RWPE2 (cell line): ENCODE measurements at regions not wholly inside any gene's neighbourhood (a gene's known extent, or its start where the extent isn't known, plus 50 kb on each side); places are given as distances from the start of the nearest gene placed in this dataset.
"Not testable (repeated sequence)": the region's sequence is repeated elsewhere in the genome, so short reads cannot be mapped to it uniquely, and the experiment has no call there.

Experiments
- ATAC-seq: fragments of 200-7000 bp; cut with Tn5 transposase; 3 replicates; pipeline ENCODE4 v1.9.1; 2021; ENCODE audit warnings: low read depth
- DNase-seq: peaks from one replicate; pipeline ENCODE4 v3.0.0-alpha.2; 2020; ENCODE audit warnings: low spot score
- H3K27ac ChIP-seq: fragments of 450-650 bp; 2 replicates; pipeline ENCODE4 v1.5.1; 2017; ENCODE audit warnings: mild to moderate bottlenecking; ENCODE audit not compliant: poor library complexity, severe bottlenecking
- H3K27me3 ChIP-seq: fragments of 250-450 bp; sonication (Bioruptor Pico); 2 replicates; pipeline ENCODE4 v1.5.1; 2021; ENCODE audit warnings: mild to moderate bottlenecking, moderate library complexity; ENCODE audit not compliant: insufficient read depth, poor library complexity, severe bottlenecking
- H3K36me3 ChIP-seq: fragments of 250-450 bp; sonication (Bioruptor Pico); 2 replicates; pipeline ENCODE4 v1.5.1; 2020; ENCODE audit warnings: low read depth, mild to moderate bottlenecking, moderate library complexity
- H3K4me1 ChIP-seq: fragments of 250-450 bp; sonication (Bioruptor Pico); 2 replicates; pipeline ENCODE4 v1.5.1; 2021; ENCODE audit warnings: mild to moderate bottlenecking, moderate library complexity; ENCODE audit not compliant: insufficient read depth, poor library complexity, severe bottlenecking
- H3K4me3 ChIP-seq: fragments of 250-450 bp; sonication (Bioruptor Pico); 2 replicates; pipeline ENCODE4 v1.5.1; 2021; ENCODE audit warnings: mild to moderate bottlenecking, moderate library complexity; ENCODE audit not compliant: severe bottlenecking
- H3K9me3 ChIP-seq: fragments of 250-450 bp; sonication (Bioruptor Pico); 2 replicates; pipeline ENCODE4 v1.5.1; 2021; ENCODE audit warnings: mild to moderate bottlenecking, moderate library complexity; ENCODE audit not compliant: severe bottlenecking
- TF ChIP-seq, protein P1 (sequence below): fragments of 450-650 bp; IDR thresholded peaks from one replicate; pipeline ENCODE4 v1.5.1; 2017; ENCODE audit warnings: mild to moderate bottlenecking, moderate library complexity; ENCODE audit not compliant: poor library complexity, severe bottlenecking

DNA sequence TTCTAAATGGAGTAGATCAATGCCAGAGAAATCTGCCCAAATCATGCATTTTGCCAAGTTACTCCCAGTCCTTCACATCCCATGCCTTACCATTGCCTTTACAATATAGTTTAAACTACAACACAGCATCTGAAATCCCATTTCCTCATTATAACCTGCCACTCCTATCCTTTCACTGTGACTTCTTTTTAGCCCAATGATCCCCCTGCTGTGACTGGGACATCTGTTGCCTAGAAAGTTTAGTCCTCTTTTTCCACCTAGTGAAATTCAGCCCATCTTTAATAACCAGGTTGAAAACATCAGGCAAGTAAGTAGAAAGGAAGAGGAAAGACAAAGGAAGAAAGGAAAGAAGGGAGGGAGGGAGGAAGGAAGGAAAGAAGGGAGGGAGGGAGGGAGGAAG, 627.9 kb upstream of the ZNF385D start:
- TF ChIP-seq, protein P1, sequence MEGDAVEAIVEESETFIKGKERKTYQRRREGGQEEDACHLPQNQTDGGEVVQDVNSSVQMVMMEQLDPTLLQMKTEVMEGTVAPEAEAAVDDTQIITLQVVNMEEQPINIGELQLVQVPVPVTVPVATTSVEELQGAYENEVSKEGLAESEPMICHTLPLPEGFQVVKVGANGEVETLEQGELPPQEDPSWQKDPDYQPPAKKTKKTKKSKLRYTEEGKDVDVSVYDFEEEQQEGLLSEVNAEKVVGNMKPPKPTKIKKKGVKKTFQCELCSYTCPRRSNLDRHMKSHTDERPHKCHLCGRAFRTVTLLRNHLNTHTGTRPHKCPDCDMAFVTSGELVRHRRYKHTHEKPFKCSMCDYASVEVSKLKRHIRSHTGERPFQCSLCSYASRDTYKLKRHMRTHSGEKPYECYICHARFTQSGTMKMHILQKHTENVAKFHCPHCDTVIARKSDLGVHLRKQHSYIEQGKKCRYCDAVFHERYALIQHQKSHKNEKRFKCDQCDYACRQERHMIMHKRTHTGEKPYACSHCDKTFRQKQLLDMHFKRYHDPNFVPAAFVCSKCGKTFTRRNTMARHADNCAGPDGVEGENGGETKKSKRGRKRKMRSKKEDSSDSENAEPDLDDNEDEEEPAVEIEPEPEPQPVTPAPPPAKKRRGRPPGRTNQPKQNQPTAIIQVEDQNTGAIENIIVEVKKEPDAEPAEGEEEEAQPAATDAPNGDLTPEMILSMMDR, result no peak
- H3K9me3 ChIP-seq, result no peaks in the 10 kb centered on the region
- H3K4me3 ChIP-seq, result no peak overlapping the region
- no peaks in the 10 kb centered on the region for H3K27me3 ChIP-seq
- no peaks in the 10 kb centered on the region for H3K4me1 ChIP-seq
- DNase-seq (no peak), ATAC-seq (no peak)
- H3K27ac ChIP-seq, result no peak overlapping the region
- no peaks in the 10 kb centered on the region for H3K36me3 ChIP-seq

DNA sequence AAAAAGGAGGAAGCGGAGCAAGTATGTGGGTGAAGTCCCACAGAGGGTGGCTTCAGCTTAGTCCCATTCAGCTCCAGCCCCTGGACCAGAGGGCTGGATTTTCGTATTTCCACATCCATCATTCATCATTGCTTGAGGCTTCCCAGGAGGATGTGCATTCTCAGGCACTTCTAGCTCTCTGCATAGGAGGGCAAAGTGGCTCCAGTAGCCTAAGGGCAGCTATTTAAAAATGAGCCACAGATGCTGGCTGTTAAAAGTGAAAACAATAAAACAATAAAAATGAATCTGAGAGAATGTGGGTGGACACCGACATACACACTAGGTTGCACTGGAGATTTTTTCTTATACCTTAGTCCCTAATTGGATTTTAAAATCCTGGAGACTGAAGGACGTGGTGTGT, 629.2 kb upstream of the ZNF385D start:
- no peak overlapping the region for H3K27ac ChIP-seq
- H3K9me3 ChIP-seq, result no peaks in the 10 kb centered on the region
- H3K4me1 ChIP-seq, result no peaks in the 10 kb centered on the region
- DNase-seq (no peak), ATAC-seq (no peak)
- TF ChIP-seq, protein P1, result no peak
- H3K36me3 ChIP-seq, result no peaks in the 10 kb centered on the region
- H3K4me3 ChIP-seq, result no peak overlapping the region
- no peaks in the 10 kb centered on the region for H3K27me3 ChIP-seq

DNA sequence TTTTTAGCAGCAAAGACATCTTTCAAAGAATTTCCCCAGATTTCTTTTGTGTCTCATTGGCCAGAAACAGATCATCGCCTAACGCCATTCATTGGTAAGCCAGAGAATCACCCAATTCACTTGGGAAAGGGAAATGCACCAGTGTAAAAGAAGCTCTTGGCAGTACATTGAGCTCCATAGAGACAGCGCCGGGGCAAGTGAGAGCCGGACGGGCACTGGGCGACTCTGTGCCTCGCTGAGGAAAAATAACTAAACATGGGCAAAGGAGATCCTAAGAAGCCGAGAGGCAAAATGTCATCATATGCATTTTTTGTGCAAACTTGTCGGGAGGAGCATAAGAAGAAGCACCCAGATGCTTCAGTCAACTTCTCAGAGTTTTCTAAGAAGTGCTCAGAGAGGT, 630.6 kb upstream of the ZNF385D start:
- not testable (repeated sequence) for H3K4me3 ChIP-seq, H3K4me1 ChIP-seq, DNase-seq, H3K9me3 ChIP-seq, H3K27ac ChIP-seq, ATAC-seq, H3K27me3 ChIP-seq, H3K36me3 ChIP-seq

DNA sequence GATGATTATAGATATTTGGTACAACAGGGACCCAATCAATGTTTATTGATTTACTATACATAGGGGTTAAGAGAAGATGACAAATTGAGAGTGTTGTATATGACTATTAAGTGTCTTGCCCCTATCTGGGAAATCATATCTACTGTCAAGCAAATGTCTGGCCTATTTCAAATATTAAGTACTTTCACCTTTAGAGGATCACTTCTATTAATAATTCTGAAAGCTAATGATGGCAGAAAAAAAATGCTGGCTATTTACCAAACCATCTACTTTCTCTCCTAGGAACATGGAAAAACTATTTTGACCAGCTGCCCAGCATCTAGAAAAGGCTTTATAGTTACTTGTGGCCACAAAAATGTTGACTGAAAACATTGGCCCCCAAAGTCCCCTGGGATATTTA, 632.3 kb upstream of the ZNF385D start:
- Histone ChIP-seq H3K27ac (no peak overlapping the region), H3K4me1 (no peaks in the 10 kb centered on the region), H3K9me3 (no peaks in the 10 kb centered on the region), H3K36me3 (no peaks in the 10 kb centered on the region), H3K27me3 (no peaks in the 10 kb centered on the region), H3K4me3 (no peak overlapping the region)
- DNase-seq, result no peak
- no peak for ATAC-seq
- TF ChIP-seq, protein P1, result no peak

DNA sequence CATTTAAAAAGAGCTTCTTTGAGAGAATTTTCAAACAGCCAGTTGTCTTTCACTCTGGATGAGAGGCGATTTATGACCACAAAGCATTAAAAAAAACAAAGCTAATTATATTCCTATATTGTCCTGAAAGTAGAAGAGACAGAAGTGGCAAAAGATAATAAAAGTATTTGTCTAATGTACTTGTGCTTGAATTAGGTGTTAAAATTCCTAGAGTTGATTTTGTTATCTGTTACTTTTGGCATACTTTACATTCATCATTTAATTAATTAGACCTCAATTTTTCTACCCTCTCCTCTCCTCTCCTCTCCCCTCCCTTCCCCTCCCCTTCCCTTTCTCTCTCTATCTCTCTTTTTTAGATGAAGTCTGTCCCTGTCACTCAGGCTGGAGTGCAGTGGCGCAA, 635.1 kb upstream of the ZNF385D start:
- Histone ChIP-seq H3K4me1 (no peaks in the 10 kb centered on the region), H3K4me3 (no peak overlapping the region), H3K27ac (no peak overlapping the region), H3K36me3 (no peaks in the 10 kb centered on the region), H3K9me3 (no peaks in the 10 kb centered on the region), H3K27me3 (no peaks in the 10 kb centered on the region)
- ATAC-seq (no peak), DNase-seq (no peak)
- TF ChIP-seq, protein P1, result no peak

DNA sequence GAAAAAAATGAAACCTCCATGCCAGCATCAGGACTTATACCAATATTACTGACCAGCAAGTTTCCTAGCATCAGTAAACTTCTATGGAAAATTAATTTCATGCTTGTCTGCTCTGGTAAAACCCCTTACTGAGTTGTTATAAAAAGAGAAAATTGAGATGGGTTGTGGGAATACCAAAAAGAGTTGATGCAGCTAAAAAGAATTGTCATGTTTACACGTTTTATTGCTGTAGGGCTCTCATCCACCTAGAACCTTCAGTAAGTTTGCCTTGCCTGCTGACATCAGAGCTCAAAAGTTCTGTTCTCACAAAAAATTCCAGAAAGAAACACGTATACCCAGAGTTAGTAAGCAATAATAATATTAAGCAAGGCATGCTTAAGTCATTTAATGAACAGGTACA, 641.3 kb upstream of the ZNF385D start:
- no peak for DNase-seq
- no peaks in the 10 kb centered on the region for H3K9me3 ChIP-seq
- no peaks in the 10 kb centered on the region for H3K27me3 ChIP-seq
- TF ChIP-seq, protein P1, result no peak
- no peaks in the 10 kb centered on the region for H3K4me1 ChIP-seq
- no peak overlapping the region for H3K27ac ChIP-seq
- H3K36me3 ChIP-seq, result no peaks in the 10 kb centered on the region
- no peak overlapping the region for H3K4me3 ChIP-seq
- ATAC-seq, result no peak
